HG03103 (cell line): ENCODE measurements at regions not wholly inside any gene's neighbourhood (a gene's known extent, or its start where the extent isn't known, plus 50 kb on each side); places are given as distances from the start of the nearest gene placed in this dataset.

Experiments used
- ATAC-seq: cut with Tn5 transposase; IDR thresholded peaks from one replicate; pipeline ENCODE4 v1.9.1; 2021; ENCODE audit warnings: low read depth; ENCODE audit not compliant: unreplicated experiment

DNA sequence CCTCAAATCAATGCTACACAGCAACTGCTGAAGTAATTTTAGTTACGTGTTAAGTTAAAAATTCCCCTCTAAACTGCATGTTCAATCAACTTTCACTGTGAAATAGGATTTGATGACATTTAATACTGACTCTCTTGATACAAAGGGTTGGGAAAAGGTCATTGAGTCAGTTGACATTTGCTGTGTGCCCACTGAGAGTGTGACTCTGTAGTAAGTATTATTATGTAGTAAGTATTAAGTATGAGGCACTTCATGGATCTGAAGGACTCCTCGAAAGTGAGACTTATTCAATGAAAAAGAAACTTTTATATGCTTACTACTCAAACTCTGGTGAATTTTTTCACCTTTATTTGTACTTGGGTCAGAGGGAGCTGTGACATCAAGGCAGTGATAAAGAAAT, 83.1 kb upstream of the S1PR1 start:
- no peak for ATAC-seq

DNA sequence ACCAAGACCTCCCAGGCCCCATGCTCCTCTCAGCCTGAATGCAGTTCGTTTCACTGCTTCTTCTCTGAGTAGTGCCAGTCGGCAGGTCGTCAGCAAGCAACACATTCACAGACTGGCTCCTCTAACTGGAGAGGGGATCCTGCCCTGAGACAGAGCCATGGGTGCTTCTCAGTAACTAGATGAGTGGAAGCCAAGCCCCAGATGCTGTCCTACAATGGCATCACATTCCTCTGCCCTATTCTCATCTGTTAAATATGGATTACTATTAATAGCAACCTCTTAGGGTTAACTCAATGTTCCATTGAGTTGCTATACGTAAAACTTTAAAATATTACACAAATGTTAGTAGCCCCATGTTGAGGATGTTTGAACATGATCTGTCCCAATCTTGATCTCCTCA, 84.2 kb upstream of the S1PR1 start:
- no peak for ATAC-seq

DNA sequence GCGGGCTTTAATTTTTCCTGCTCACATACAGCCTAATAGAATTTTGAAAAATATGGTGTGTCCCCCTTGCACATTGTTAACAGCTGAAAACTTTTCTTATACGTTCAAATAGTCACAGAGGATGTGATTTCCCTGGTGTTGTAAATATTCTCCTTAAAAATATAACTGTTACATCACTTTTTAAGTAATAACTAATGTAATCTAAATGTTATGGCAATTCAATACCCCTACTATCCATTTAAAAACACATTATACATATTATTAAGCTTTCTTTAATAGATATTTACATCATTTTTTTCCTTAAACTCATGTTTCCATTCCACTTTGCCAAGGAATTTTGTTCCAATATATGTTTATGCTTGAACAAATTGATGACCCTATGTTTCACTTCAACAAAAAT, 85.5 kb upstream of the S1PR1 start:
- ATAC-seq = no peak

DNA sequence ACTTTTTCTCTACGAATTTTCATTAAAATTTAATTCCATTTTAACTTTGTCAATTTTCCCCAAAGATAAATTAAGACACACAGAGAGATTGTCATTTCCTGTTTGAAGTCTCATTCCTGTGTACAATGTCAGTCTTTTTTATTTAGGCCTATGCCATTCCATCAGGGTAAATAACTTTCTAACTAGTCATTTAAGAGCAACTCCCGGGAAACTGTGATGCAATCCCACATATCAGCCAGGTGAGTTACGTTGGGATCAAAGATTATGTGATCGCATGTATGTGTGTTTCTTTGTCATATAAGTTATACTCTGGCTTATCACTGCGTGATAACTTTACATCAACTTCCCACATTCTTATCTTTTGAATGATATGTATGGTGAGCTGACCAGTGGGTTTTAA, 86.1 kb upstream of the S1PR1 start:
- ATAC-seq = no peak

DNA sequence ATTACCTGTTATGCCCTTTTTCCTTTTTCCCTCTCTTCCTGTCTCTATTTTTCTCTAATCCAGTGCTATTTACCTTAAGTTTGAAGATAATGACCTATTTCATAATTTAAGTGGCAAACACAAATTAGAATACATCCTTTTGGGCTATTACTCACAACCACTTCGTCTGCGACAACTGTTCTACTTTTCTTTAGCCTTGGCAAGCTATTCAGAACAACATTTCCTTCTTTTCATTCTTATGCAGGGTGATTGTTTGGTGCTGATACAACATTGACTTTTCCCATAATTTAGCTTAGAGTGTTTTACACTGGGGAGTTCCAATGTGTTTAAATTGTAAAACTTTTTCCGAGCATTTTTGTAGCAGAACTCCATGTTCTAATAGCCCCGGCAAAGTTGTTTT, 86.6 kb upstream of the S1PR1 start:
- no peak for ATAC-seq

- ATAC-seq = no peak
Observed at GRCh38 chr1:101148980-101149379, 87.8 kb upstream of the S1PR1 start.

GRCh38 chr1:101147381-101147780, 89.4 kb upstream of the S1PR1 start:
- no peak for ATAC-seq

DNA sequence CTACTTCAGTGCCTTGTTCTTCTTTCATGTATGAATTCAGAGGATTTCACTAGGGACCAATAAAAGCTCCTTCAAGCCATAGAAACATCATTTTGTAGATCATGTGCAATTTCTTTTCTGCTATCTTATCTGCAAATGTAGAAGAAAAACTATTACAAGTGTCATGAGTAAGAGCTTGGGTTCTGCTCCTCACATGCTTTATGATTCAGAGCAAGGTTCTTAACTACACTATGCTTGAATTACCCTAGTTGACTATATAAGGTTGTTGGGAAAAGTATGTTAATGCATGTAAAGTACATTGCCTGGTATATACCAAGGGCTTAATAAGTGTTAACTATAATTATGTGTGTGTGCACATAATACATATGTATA, 91.4 kb upstream of the S1PR1 start:
- ATAC-seq = no peak

DNA sequence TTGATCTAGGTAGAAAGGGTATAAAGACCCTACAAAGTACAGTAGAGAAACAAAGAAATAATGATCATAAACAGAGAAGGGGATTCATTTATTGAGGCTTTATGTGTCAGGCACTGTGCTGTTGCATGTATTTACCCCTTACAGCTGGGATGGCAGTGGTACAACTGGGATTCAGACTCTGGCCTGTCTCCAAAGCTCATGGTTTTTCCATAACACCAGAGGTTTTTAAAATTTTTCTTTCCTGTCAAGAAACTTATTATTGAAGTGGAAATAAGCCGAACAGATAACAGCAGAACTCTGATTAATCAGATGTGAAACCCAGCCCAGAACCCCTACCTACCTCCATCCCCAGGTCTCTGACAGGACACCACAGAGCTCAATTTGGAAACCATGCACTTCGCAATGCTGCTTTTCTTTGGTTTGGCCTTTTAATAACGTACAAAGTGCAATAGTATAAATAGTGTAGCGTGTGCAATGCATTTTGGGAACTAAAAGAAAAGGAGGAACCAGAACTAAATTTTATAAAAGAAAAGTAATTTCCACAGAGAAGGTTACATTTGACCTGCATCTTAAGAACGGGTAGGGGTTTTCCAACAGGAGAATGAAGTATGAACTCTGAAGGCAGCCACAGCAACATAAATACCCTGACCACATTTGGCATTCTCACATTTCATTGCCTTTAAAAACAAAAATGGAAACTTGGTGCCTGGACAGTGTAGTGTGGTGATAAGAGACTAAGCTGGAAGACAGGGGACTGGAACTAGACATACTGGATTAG, 92.0 kb upstream of the S1PR1 start:
- no peak for ATAC-seq

GRCh38 chr1:101142244-101142643, 94.6 kb upstream of the S1PR1 start:
- ATAC-seq = no peak

DNA sequence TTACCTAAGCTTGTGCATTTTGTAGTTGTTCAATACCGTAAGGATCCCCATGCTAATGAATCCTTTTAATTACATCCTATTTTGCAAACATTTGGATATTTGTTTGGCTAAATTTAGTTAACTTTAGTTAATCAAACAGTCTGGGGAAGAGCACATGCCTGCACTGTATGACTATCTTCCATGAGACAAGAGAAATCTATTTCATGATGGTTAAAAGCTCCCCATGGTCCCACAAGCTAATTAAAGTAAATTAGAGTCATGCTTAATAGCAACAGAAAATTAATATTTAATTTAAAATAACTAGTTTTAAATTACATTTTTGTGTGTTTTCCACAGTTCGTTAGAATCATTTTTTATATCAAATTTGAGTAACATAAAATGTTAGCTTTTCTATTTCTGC, 95.4 kb upstream of the S1PR1 start:
- ATAC-seq = no peak

GRCh38 chr1:101139821-101140718, 96.7 kb upstream of the S1PR1 start:
- no peak for ATAC-seq

GRCh38 chr1:101139130-101139529, 97.7 kb upstream of the S1PR1 start:
- ATAC-seq = no peak

- peak; percentile 44 for ATAC-seq
Observed at GRCh38 chr1:101137144-101138126, 99.4 kb upstream of the S1PR1 start.

DNA sequence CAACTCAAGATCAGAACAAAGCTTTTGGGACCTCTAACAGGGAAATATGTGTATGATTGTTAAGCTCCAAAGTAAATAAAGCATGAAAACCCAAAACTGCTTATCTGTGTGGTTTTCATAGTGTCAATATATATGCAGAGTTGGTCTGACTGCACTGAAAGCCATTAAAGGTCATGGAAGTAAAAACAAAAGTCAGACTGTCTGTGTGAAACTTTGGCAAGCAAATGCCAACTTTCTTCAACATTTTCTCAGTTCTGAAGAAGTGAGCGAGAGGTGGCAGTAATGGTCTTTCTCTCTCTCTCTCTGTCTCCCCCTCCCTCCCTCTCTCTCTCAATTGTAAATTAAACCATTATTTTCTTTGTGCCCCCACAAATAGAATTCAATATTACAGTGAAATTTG, 100.1 kb upstream of the S1PR1 start:
- peak; percentile 62 for ATAC-seq

- no peak for ATAC-seq
Observed at GRCh38 chr1:101136271-101136670, 100.5 kb upstream of the S1PR1 start.

DNA sequence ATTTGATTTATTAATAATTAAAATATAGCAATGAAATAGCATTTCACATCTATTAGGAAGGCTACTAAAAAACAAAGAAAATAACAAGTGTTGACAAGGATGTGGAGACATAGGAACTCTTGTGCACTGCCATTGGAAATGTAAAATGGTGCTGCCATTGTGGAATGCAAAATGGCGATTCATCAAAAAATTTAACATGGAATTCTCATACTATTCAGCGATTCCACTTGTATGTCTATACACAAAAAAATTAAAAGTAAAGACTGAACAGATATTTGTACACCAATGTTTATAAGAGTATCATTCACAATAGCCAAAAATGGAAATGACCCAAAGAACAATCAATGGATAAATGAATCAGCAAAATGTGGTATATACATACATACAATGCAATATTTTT, 101.3 kb upstream of the S1PR1 start:
- no peak for ATAC-seq

- no peak for ATAC-seq
Observed at GRCh38 chr1:101131239-101131843, 105.5 kb upstream of the S1PR1 start.

- ATAC-seq = no peak
Observed at GRCh38 chr1:101130673-101131072, 105.1 kb upstream of the DPH5 start.

- no peak for ATAC-seq
Observed at GRCh38 chr1:101128846-101129245, 103.3 kb upstream of the DPH5 start.
